Kidney epithelial cell (primary cell): ENCODE measurements at regions not wholly inside any gene's neighbourhood (a gene's known extent, or its start where the extent isn't known, plus 50 kb on each side); places are given as distances from the start of the nearest gene placed in this dataset.

ENCODE experiments used
- DNase-seq: peaks from one replicate; pipeline ENCODE4 v3.0.0-alpha.2; 2010; ENCODE audit warnings: low read depth
- H3K27me3 ChIP-seq: 2 replicates; pipeline ENCODE4 v1.6.0; 2011; ENCODE audit warnings: low read length; ENCODE audit not compliant: control insufficient read depth, insufficient read depth
- H3K36me3 ChIP-seq: 2 replicates; pipeline ENCODE4 v1.5.1; 2011; ENCODE audit warnings: low read length; ENCODE audit not compliant: control insufficient read depth, insufficient read depth
- H3K4me3 ChIP-seq: 2 replicates; pipeline ENCODE4 v1.5.1; 2011; ENCODE audit warnings: low read depth, mild to moderate bottlenecking, control low read depth, low read length
- CTCF ChIP-seq: IDR thresholded peaks from 2 replicates; pipeline ENCODE4 v1.5.1; 2011; ENCODE audit warnings: mild to moderate bottlenecking, moderate library complexity, low read length, control low read depth, inconsistent platforms; ENCODE audit not compliant: insufficient read depth, poor library complexity, severe bottlenecking

GRCh38 chr4:100130964-100131363 lies 59.3 kb downstream of the DDIT4L start:
- no peaks in the 10 kb centered on the region for H3K27me3 ChIP-seq
- H3K4me3 ChIP-seq, result no peak overlapping the region
- no peaks in the 10 kb centered on the region for H3K36me3 ChIP-seq
- DNase-seq, result no peak
- no peak for TF ChIP-seq CTCF

GRCh38 chr4:100130491-100130890 lies 59.8 kb downstream of the DDIT4L start:
- H3K4me3 ChIP-seq, result no peak overlapping the region
- no peak for TF ChIP-seq CTCF
- DNase-seq, result no peak

GRCh38 chr4:100129774-100130173 lies 60.5 kb downstream of the DDIT4L start:
- Histone ChIP-seq H3K27me3 (no peaks in the 10 kb centered on the region), H3K36me3 (no peaks in the 10 kb centered on the region), H3K4me3 (no peak overlapping the region)
- no peak for TF ChIP-seq CTCF
- DNase-seq, result no peak

More at GRCh38 chr4:100130491-100130890, 59.8 kb downstream of the DDIT4L start:
- no peaks in the 10 kb centered on the region for H3K27me3 ChIP-seq
- no peaks in the 10 kb centered on the region for H3K36me3 ChIP-seq

GRCh38 chr4:100128338-100128737 lies 61.9 kb downstream of the DDIT4L start:
- H3K4me3 ChIP-seq, result no peak overlapping the region
- H3K27me3 ChIP-seq, result no peaks in the 10 kb centered on the region
- no peaks in the 10 kb centered on the region for H3K36me3 ChIP-seq
- TF ChIP-seq CTCF, result no peak
- no peak for DNase-seq

- H3K36me3 ChIP-seq, result no peaks in the 10 kb centered on the region
- no peak overlapping the region for H3K4me3 ChIP-seq
- no peak for TF ChIP-seq CTCF
- no peaks in the 10 kb centered on the region for H3K27me3 ChIP-seq
- DNase-seq, result no peak
Measured at GRCh38 chr4:100124715-100125114, 65.6 kb downstream of the DDIT4L start.

- DNase-seq, result no peak
- H3K36me3 ChIP-seq, result no peaks in the 10 kb centered on the region
- no peaks in the 10 kb centered on the region for H3K27me3 ChIP-seq
- no peak overlapping the region for H3K4me3 ChIP-seq
- TF ChIP-seq CTCF, result no peak
Measured at GRCh38 chr4:100118181-100118580, 72.1 kb downstream of the DDIT4L start.
